HCT116 (cell line): ENCODE measurements at regions not wholly inside any gene's neighbourhood (a gene's known extent, or its start where the extent isn't known, plus 50 kb on each side); places are given as distances from the start of the nearest gene placed in this dataset.

Experiments
- ATAC-seq: fragments of 200-7000 bp; cut with Tn5 transposase; 2 replicates; pipeline ENCODE4 v1.9.1; 2020; ENCODE audit warnings: mild to moderate bottlenecking, moderate library complexity
- BruUV-seq: library from RNA; stranded (reverse); fragments of 400-500 nt; replicated peaks from 2 replicates; lab custom pipeline; 2021; lab: Mats Ljungman, UMichigan
- CTCF ChIA-PET: fragments of 300-600 bp; sonication (Branson Sonifier 250); formaldehyde crosslinking; loops from one replicate; lab custom pipeline; 2021; ENCODE audit warnings: antibody characterized with exemption; lab: Charles Lee
- POLR2A ChIA-PET: fragments of 300-600, 350-600 bp; sonication (Branson Sonifier 250); formaldehyde crosslinking; loops from one replicate; lab custom pipeline; 2021; ENCODE audit warnings: antibody characterized with exemption; lab: Charles Lee
- RAD21 ChIA-PET, 2 experiments: fragments of 300-600 bp; sonication (Branson Sonifier 250); formaldehyde crosslinking; loops; one replicate each; lab custom pipeline; 2023; ENCODE audit warnings: low total read pairs in 2 of 2; ENCODE audit not compliant: uncharacterized antibody in 2 of 2, unreplicated experiment in 2 of 2, low non-redundant PET in 1 of 2; lab: Charles Lee
- DNase-seq: peaks from one replicate; pipeline ENCODE4 v3.0.0-alpha.2; 2010; ENCODE audit warnings: low read depth, low spot score
- H2AFZ ChIP-seq: fragments of 200-600 bp; shearing (Covaris generic), sonication (generic); 2 replicates; pipeline ENCODE4 v1.6.1; 2017; ENCODE audit warnings: low read depth, mixed run types, mixed read lengths, antibody characterized with exemption, low read length; ENCODE audit not compliant: poor library complexity, severe bottlenecking
- H3K27ac ChIP-seq: 2 replicates; pipeline ENCODE4 v1.5.1; 2012; ENCODE audit warnings: low read depth, low read length
- H3K27me3 ChIP-seq: fragments of 200-600 bp; sonication (generic); 2 replicates; pipeline ENCODE4 v1.6.1; 2016; ENCODE audit warnings: mixed run types, low read length, mixed read lengths; ENCODE audit not compliant: insufficient read depth
- H3K36me3 ChIP-seq, 2 experiments: fragments of 200-500 bp in 1 of 2; fragments of 200-600 bp in 1 of 2; sonication (Bioruptor generic) in 1 of 2; sonication (generic) in 1 of 2; 2 replicates each; pipeline versions ENCODE4 v1.5.1 to v1.6.1; 2014 to 2016; ENCODE audit warnings: low read length in 2 of 2, inconsistent platforms in 1 of 2, mixed read lengths in 1 of 2, mixed run types in 1 of 2; ENCODE audit not compliant: insufficient read depth in 2 of 2, control insufficient read depth in 1 of 2
- H3K4me1 ChIP-seq, 2 experiments: fragments of 200-600 bp in 1 of 2; sonication (generic) in 1 of 2; 2 replicates each; pipeline versions ENCODE4 v1.5.1 to v1.6.1; 2012 to 2017; ENCODE audit warnings: low read length in 2 of 2, inconsistent platforms in 1 of 2, mild to moderate bottlenecking in 1 of 2, mixed read lengths in 1 of 2, mixed run types in 1 of 2, moderate library complexity in 1 of 2; ENCODE audit not compliant: insufficient read depth in 2 of 2, control insufficient read depth in 1 of 2
- H3K4me2 ChIP-seq: fragments of 200-600 bp; sonication (generic); 2 replicates; pipeline ENCODE4 v1.6.1; 2017; ENCODE audit warnings: mixed run types, low read length, mixed read lengths
- H3K4me3 ChIP-seq, 2 experiments: fragments of 200-600 bp in 1 of 2; sonication (generic) in 1 of 2; replicated peaks in 1 of 2; 2 replicates each; pipeline ENCODE4 v1.5.1; 2011 to 2016; ENCODE audit warnings: low read length in 2 of 2, control low read depth in 1 of 2, low read depth in 1 of 2, mild to moderate bottlenecking in 1 of 2, mixed read lengths in 1 of 2, mixed run types in 1 of 2
- H3K79me2 ChIP-seq: fragments of 200-600 bp; sonication (generic); 2 replicates; pipeline ENCODE4 v1.6.1; 2017; ENCODE audit warnings: mild to moderate bottlenecking, mixed run types, low read length, moderate library complexity, mixed read lengths; ENCODE audit not compliant: insufficient read depth
- H3K9ac ChIP-seq: fragments of 200-600 bp; sonication (generic); 2 replicates; pipeline ENCODE4 v1.6.1; 2016; ENCODE audit warnings: low read length, mixed read lengths
- H3K9me2 ChIP-seq: fragments of 200-600 bp; sonication (generic), shearing (Covaris generic); 2 replicates; pipeline ENCODE4 v1.6.1; 2017; ENCODE audit warnings: mixed run types, mild to moderate bottlenecking, moderate library complexity; ENCODE audit not compliant: insufficient read depth
- H3K9me3 ChIP-seq, 2 experiments: fragments of 200-500 bp in 1 of 2; fragments of 200-600 bp in 1 of 2; sonication (Bioruptor generic) in 1 of 2; sonication (generic) in 1 of 2; 2 replicates each; pipeline ENCODE4 v1.6.1; 2014 to 2017; ENCODE audit warnings: low read length in 2 of 2, mixed read lengths in 2 of 2, inconsistent platforms in 1 of 2, low read depth in 1 of 2, mild to moderate bottlenecking in 1 of 2, mixed run types in 1 of 2, moderate library complexity in 1 of 2; ENCODE audit not compliant: control insufficient read depth in 1 of 2, insufficient read depth in 1 of 2
- H4K20me1 ChIP-seq: fragments of 200-600 bp; sonication (generic), shearing (Covaris generic); 2 replicates; pipeline ENCODE4 v1.6.1; 2017; ENCODE audit warnings: mixed run types, mild to moderate bottlenecking, moderate library complexity; ENCODE audit not compliant: insufficient read depth
- CBX3 ChIP-seq: IDR thresholded peaks from 2 replicates; pipeline ENCODE4 v1.6.1; 2012; ENCODE audit warnings: low read depth
- SIN3A ChIP-seq: IDR thresholded peaks from 2 replicates; pipeline ENCODE4 v1.6.1; 2012; ENCODE audit warnings: low read depth
- SP1 ChIP-seq: IDR thresholded peaks from 2 replicates; pipeline ENCODE4 v1.6.1; 2012; ENCODE audit warnings: low read depth
- TCF7L2 ChIP-seq: IDR thresholded peaks from 2 replicates; pipeline ENCODE4 v1.7.0; 2011; ENCODE audit warnings: borderline replicate concordance, inconsistent platforms; ENCODE audit not compliant: insufficient read depth, insufficient read length; ENCODE audit errors: extremely low read depth
- intact Hi-C: fragments of 100-400 bp; cut with micrococcal nuclease; formaldehyde crosslinking; loops from 2 replicates; pipeline ENCODE4 v1.10.0; 2022
- TF ChIP-seq, protein P1 (sequence below): IDR thresholded peaks from 2 replicates; pipeline ENCODE4 v1.6.1; 2012; ENCODE audit warnings: low read depth
- TF ChIP-seq, protein P2 (sequence below), 3 experiments: fragments of 200-600 bp in 1 of 3; sonication (generic) in 1 of 3; IDR thresholded peaks in 2 of 3; conservative IDR thresholded peaks in 1 of 3; 2 replicates each; pipeline ENCODE4 v1.5.1; 2012 to 2017; ENCODE audit warnings: low read depth in 2 of 3, low read length in 2 of 3, antibody characterized with exemption in 1 of 3, borderline replicate concordance in 1 of 3, control low read depth in 1 of 3, mild to moderate bottlenecking in 1 of 3, mixed read lengths in 1 of 3, mixed run types in 1 of 3, moderate library complexity in 1 of 3; ENCODE audit not compliant: insufficient read depth in 1 of 3
- TF ChIP-seq, protein P3 (sequence below): IDR thresholded peaks from 2 replicates; pipeline ENCODE4 v1.6.1; 2012

DNA sequence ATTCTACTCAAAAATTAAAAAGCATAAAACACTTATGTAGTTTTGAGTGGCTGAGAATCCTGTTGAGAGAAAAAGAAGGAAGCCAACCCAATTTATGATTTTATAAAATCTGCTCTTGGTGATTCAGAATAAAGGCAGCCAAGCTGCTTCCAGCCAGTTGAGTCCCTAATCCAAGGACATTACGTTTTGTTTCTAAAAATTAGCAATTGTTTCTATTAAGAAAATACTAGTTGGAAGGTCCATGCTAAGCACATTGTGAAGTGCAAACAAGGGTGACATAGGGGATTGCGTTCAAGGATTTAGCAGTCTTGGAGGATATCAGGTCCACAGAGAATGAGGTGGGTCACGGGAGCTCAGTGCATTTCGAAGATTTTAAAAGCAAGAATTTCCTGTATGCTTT lies 987.7 kb downstream of the TYW1 start (continued):
- TF ChIP-seq, protein P1, sequence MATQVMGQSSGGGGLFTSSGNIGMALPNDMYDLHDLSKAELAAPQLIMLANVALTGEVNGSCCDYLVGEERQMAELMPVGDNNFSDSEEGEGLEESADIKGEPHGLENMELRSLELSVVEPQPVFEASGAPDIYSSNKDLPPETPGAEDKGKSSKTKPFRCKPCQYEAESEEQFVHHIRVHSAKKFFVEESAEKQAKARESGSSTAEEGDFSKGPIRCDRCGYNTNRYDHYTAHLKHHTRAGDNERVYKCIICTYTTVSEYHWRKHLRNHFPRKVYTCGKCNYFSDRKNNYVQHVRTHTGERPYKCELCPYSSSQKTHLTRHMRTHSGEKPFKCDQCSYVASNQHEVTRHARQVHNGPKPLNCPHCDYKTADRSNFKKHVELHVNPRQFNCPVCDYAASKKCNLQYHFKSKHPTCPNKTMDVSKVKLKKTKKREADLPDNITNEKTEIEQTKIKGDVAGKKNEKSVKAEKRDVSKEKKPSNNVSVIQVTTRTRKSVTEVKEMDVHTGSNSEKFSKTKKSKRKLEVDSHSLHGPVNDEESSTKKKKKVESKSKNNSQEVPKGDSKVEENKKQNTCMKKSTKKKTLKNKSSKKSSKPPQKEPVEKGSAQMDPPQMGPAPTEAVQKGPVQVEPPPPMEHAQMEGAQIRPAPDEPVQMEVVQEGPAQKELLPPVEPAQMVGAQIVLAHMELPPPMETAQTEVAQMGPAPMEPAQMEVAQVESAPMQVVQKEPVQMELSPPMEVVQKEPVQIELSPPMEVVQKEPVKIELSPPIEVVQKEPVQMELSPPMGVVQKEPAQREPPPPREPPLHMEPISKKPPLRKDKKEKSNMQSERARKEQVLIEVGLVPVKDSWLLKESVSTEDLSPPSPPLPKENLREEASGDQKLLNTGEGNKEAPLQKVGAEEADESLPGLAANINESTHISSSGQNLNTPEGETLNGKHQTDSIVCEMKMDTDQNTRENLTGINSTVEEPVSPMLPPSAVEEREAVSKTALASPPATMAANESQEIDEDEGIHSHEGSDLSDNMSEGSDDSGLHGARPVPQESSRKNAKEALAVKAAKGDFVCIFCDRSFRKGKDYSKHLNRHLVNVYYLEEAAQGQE = no peak

DNA sequence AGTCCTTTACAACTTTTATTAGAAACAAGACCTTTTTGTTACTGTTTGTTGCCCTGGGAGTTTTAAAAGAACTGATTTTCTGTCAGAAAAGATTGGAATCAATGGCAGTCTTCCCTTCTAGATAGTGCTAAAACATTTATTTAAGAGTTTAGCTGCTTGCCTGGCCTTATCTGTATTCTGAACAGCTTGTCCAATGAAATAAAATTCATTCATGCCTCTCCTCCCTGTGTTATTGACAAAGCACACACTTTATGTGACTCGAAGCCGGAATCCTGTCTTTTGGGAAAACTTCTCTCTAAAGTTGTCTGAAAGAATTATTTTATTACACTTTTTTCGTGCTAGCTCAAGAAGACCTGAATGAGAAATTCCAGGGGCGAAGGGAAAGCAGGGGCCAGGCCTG lies 992.5 kb downstream of the TYW1 start:
- no peak overlapping the region for H3K9ac ChIP-seq
- H3K9me3 ChIP-seq = peaks cover 0 to 7% of the 10 kb centered on the region in 2 experiments; a peak in 1 of 4 replicates
- H3K4me3 ChIP-seq = no peak overlapping the region
- no peaks in the 10 kb centered on the region for H3K27me3 ChIP-seq
- ATAC-seq (no peak), DNase-seq (no peak)
- POLR2A ChIA-PET = no interaction called here
- intact Hi-C loops = no loop called here
- H4K20me1 ChIP-seq = no peaks in the 10 kb centered on the region
- H3K79me2 ChIP-seq = no peaks in the 10 kb centered on the region
- BruUV-seq = no TSS peak
- no peak overlapping the region for H2AFZ ChIP-seq
- TF ChIP-seq SP1 = no peak
- TF ChIP-seq SIN3A = no peak
- TF ChIP-seq CBX3 = no peak
- TF ChIP-seq, protein P2, sequence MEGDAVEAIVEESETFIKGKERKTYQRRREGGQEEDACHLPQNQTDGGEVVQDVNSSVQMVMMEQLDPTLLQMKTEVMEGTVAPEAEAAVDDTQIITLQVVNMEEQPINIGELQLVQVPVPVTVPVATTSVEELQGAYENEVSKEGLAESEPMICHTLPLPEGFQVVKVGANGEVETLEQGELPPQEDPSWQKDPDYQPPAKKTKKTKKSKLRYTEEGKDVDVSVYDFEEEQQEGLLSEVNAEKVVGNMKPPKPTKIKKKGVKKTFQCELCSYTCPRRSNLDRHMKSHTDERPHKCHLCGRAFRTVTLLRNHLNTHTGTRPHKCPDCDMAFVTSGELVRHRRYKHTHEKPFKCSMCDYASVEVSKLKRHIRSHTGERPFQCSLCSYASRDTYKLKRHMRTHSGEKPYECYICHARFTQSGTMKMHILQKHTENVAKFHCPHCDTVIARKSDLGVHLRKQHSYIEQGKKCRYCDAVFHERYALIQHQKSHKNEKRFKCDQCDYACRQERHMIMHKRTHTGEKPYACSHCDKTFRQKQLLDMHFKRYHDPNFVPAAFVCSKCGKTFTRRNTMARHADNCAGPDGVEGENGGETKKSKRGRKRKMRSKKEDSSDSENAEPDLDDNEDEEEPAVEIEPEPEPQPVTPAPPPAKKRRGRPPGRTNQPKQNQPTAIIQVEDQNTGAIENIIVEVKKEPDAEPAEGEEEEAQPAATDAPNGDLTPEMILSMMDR (IDR thresholded peaks at IDR 0.05 in 2 of 3, conservative IDR thresholded peaks at IDR 0.05 in 1 of 3; ENCODE audit: borderline replicate concordance in 1 of 3, insufficient read depth in 1 of 3, low read depth in 2 of 3, low read length in 2 of 3) = no peak
- TF ChIP-seq, protein P3, sequence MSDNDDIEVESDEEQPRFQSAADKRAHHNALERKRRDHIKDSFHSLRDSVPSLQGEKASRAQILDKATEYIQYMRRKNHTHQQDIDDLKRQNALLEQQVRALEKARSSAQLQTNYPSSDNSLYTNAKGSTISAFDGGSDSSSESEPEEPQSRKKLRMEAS = no peak
- TF ChIP-seq TCF7L2 = no peak
- RAD21 ChIA-PET = no interaction called here
- no peaks in the 10 kb centered on the region for H3K36me3 ChIP-seq
- no peaks in the 10 kb centered on the region for H3K9me2 ChIP-seq
- no peak overlapping the region for H3K4me2 ChIP-seq
- no peaks in the 10 kb centered on the region for H3K4me1 ChIP-seq
- CTCF ChIA-PET = no interaction called here
- H3K27ac ChIP-seq = no peak overlapping the region
